A673 (cell line): ENCODE measurements at regions not wholly inside any gene's neighbourhood (a gene's known extent, or its start where the extent isn't known, plus 50 kb on each side); places are given as distances from the start of the nearest gene placed in this dataset.

Source experiments
- BruUV-seq: library from RNA; stranded (reverse); fragments of 400-500 nt; replicated peaks from 2 replicates; lab custom pipeline; 2021; lab: Mats Ljungman, UMichigan
- CTCF ChIA-PET: fragments of 300-600 bp; sonication (Branson Sonifier 250); formaldehyde crosslinking; loops from one replicate; lab custom pipeline; 2022; ENCODE audit warnings: antibody characterized with exemption; lab: Charles Lee
- POLR2A ChIA-PET: fragments of 300-600 bp; sonication (Branson Sonifier 250); formaldehyde crosslinking; loops from one replicate; lab custom pipeline; 2022; ENCODE audit warnings: antibody characterized with exemption; ENCODE audit not compliant: low non-redundant PET; lab: Charles Lee
- DNase-seq: peaks from one replicate; pipeline ENCODE4 v3.0.0-alpha.2; 2015; ENCODE audit warnings: low spot score
- H3K27ac ChIP-seq: fragments of 200-600 bp; sonication (generic); 2 replicates; pipeline ENCODE4 v1.5.1; 2016; ENCODE audit warnings: mixed run types, low read depth, mild to moderate bottlenecking, mixed read lengths, antibody characterized with exemption, low read length; ENCODE audit not compliant: poor library complexity, severe bottlenecking
- H3K27me3 ChIP-seq: fragments of 200-600 bp; sonication (generic); replicated peaks from 2 replicates; pipeline ENCODE4 v1.6.1; 2017; ENCODE audit warnings: mixed run types, low read depth, mild to moderate bottlenecking, mixed read lengths, antibody characterized with exemption, low read length; ENCODE audit not compliant: insufficient read depth, poor library complexity
- H3K36me3 ChIP-seq: fragments of 200-600 bp; sonication (generic); 2 replicates; pipeline ENCODE4 v1.6.1; 2016; ENCODE audit warnings: mixed run types, mild to moderate bottlenecking, mixed read lengths, antibody characterized with exemption, low read length; ENCODE audit not compliant: insufficient read depth, poor library complexity, severe bottlenecking
- H3K4me1 ChIP-seq: fragments of 200-600 bp; sonication (generic); 2 replicates; pipeline ENCODE4 v1.6.1; 2017; ENCODE audit warnings: mixed run types, mild to moderate bottlenecking, mixed read lengths, antibody characterized with exemption, low read length; ENCODE audit not compliant: insufficient read depth, poor library complexity, severe bottlenecking
- H3K4me3 ChIP-seq: fragments of 200-600 bp; sonication (generic); 2 replicates; pipeline ENCODE4 v1.5.1; 2016; ENCODE audit warnings: low read depth, mixed run types, mild to moderate bottlenecking, mixed read lengths, low read length; ENCODE audit not compliant: poor library complexity, severe bottlenecking
- H3K9me3 ChIP-seq: fragments of 200-600 bp; sonication (generic); 2 replicates; pipeline ENCODE4 v1.6.1; 2016; ENCODE audit warnings: mixed run types, low read depth, mild to moderate bottlenecking, mixed read lengths, antibody characterized with exemption, low read length; ENCODE audit not compliant: poor library complexity, severe bottlenecking
- CTCF ChIP-seq: fragments of 300-800, 200-600 bp; sonication (generic); conservative IDR thresholded peaks from 2 replicates; pipeline ENCODE4 v1.5.1; 2017; ENCODE audit warnings: low read depth, mild to moderate bottlenecking, antibody characterized with exemption, low read length, moderate library complexity, mixed read lengths
- EZH2 ChIP-seq: fragments of 200-600 bp; sonication (generic); IDR thresholded peaks from 2 replicates; pipeline ENCODE4 v1.6.1; 2017; ENCODE audit warnings: borderline replicate concordance, low read depth, mild to moderate bottlenecking, mixed read lengths, antibody characterized with exemption, low read length; ENCODE audit not compliant: poor library complexity, severe bottlenecking
- intact Hi-C: fragments of 100-400 bp; cut with micrococcal nuclease; formaldehyde crosslinking; loops from one replicate; pipeline ENCODE4 v1.10.0; 2022; ENCODE audit not compliant: unreplicated experiment

- H3K9me3 ChIP-seq = no peaks in the 10 kb centered on the region
- no TSS peak for BruUV-seq
- H3K4me3 ChIP-seq = no peak overlapping the region
- H3K36me3 ChIP-seq = no peaks in the 10 kb centered on the region
- H3K27me3 ChIP-seq = no peaks in the 10 kb centered on the region
- POLR2A ChIA-PET = no interaction called here
- TF ChIP-seq CTCF (no peak), EZH2 (no peak)
- intact Hi-C loops = no loop called here
- CTCF ChIA-PET = no interaction called here
- no peak overlapping the region for H3K27ac ChIP-seq
- no peaks in the 10 kb centered on the region for H3K4me1 ChIP-seq
- DNase-seq = no peak
These were observed 96.7 kb upstream of the RUFY1 start for GRCh38 chr5:179453616-179454015.

GRCh38 chr5:179452356-179453230, 97.8 kb upstream of the RUFY1 start:
- BruUV-seq = no TSS peak
- Histone ChIP-seq H3K27me3 (no peaks in the 10 kb centered on the region), H3K36me3 (no peaks in the 10 kb centered on the region), H3K27ac (no peak overlapping the region), H3K9me3 (no peaks in the 10 kb centered on the region), H3K4me3 (no peak overlapping the region), H3K4me1 (no peaks in the 10 kb centered on the region)
- no peak for DNase-seq
- ChIA-PET POLR2A (no interaction called here), CTCF (no interaction called here)
- intact Hi-C loops = no loop called here
- no peak for TF ChIP-seq CTCF
- TF ChIP-seq EZH2 = no peak

GRCh38 chr5:179451828-179452196, 98.5 kb upstream of the RUFY1 start:
- no TSS peak for BruUV-seq
- TF ChIP-seq EZH2 = no peak
- TF ChIP-seq CTCF = no peak
- Histone ChIP-seq H3K36me3 (no peaks in the 10 kb centered on the region), H3K4me1 (no peaks in the 10 kb centered on the region), H3K27ac (no peak overlapping the region), H3K9me3 (no peaks in the 10 kb centered on the region), H3K4me3 (no peak overlapping the region), H3K27me3 (no peaks in the 10 kb centered on the region)
- ChIA-PET CTCF (no interaction called here), POLR2A (no interaction called here)
- intact Hi-C loops = no loop called here
- no peak for DNase-seq
